ENCODE measurements at regions not wholly inside any gene's neighbourhood (a gene's known extent, or its start where the extent isn't known, plus 50 kb on each side); places are given as distances from the start of the nearest gene placed in this dataset.

- H3K27ac Mint-ChIP-seq, result no peak overlapping the region
- no peaks in the 10 kb centered on the region for H3K4me1 Mint-ChIP-seq (ENCODE audit: unreplicated experiment)
- H3K36me3 Mint-ChIP-seq, result peaks cover 4% of the 10 kb centered on the region
- TF ChIP-seq CTCF (conservative IDR thresholded peaks at IDR 0.05), result no peak
- no peak overlapping the region for H3K4me3 Mint-ChIP-seq
- DNase-seq (ENCODE audit: extremely low spot score, unreplicated experiment), result no peak
- H3K9me3 Mint-ChIP-seq, result no peaks in the 10 kb centered on the region
- H3K27me3 Mint-ChIP-seq, result no peaks in the 10 kb centered on the region
These were observed 63.2 kb upstream of the FOXN3 start for GRCh38 chr14:89480278-89480677.

GRCh38 chr14:89479802-89480201 is 62.8 kb upstream of the FOXN3 start:
- Mint-ChIP-seq H3K27ac (no peak overlapping the region), H3K36me3 (peaks cover 4% of the 10 kb centered on the region), H3K4me1 (ENCODE audit: unreplicated experiment) (no peaks in the 10 kb centered on the region), H3K4me3 (no peak overlapping the region), H3K9me3 (no peaks in the 10 kb centered on the region), H3K27me3 (no peaks in the 10 kb centered on the region)
- no peak for TF ChIP-seq CTCF (conservative IDR thresholded peaks at IDR 0.05)
- DNase-seq (ENCODE audit: extremely low spot score, unreplicated experiment), result no peak

DNA sequence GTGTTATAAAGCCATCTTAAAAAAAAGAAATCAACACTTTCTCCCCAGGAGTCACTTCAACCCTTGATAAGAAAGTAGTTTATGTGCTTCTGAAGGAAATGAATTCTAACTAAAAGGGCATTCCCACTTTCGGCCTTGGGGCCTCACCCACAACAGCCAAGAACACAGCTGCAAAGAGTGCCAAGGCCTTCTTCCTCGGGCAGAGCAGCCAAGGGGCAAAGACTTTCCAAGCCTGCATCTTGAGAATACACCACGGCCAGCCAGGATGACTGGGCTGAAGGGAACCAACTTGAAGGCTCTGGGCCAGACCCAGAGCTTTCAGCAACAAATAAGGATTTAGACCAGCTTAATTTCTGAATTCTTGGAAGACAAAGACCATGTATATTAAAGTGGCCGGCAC is 60.4 kb upstream of the FOXN3 start:
- no peak for DNase-seq (ENCODE audit: extremely low spot score, unreplicated experiment)
- Mint-ChIP-seq H3K36me3 (peaks cover 4% of the 10 kb centered on the region), H3K27ac (no peak overlapping the region), H3K4me3 (no peak overlapping the region), H3K4me1 (ENCODE audit: unreplicated experiment) (no peaks in the 10 kb centered on the region), H3K9me3 (peaks cover 4% of the 10 kb centered on the region), H3K27me3 (no peaks in the 10 kb centered on the region)
- no peak for TF ChIP-seq CTCF (conservative IDR thresholded peaks at IDR 0.05)

- Mint-ChIP-seq H3K4me3 (no peak overlapping the region), H3K9me3 (peaks cover 4% of the 10 kb centered on the region), H3K27me3 (no peaks in the 10 kb centered on the region), H3K27ac (no peak overlapping the region), H3K36me3 (peaks cover 4% of the 10 kb centered on the region), H3K4me1 (ENCODE audit: unreplicated experiment) (no peaks in the 10 kb centered on the region)
- no peak for DNase-seq (ENCODE audit: extremely low spot score, unreplicated experiment)
- no peak for TF ChIP-seq CTCF (conservative IDR thresholded peaks at IDR 0.05)
These were observed 59.4 kb upstream of the FOXN3 start for GRCh38 chr14:89476354-89476896.

- DNase-seq (ENCODE audit: extremely low spot score, unreplicated experiment), result no peak
- H3K27ac Mint-ChIP-seq, result no peak overlapping the region
- TF ChIP-seq CTCF (conservative IDR thresholded peaks at IDR 0.05), result no peak
- H3K27me3 Mint-ChIP-seq, result no peaks in the 10 kb centered on the region
- peaks cover 4% of the 10 kb centered on the region for H3K9me3 Mint-ChIP-seq
- peaks cover 4% of the 10 kb centered on the region for H3K36me3 Mint-ChIP-seq
- H3K4me3 Mint-ChIP-seq, result no peak overlapping the region
- H3K4me1 Mint-ChIP-seq (ENCODE audit: unreplicated experiment), result no peaks in the 10 kb centered on the region
These were observed 57.4 kb upstream of the FOXN3 start for GRCh38 chr14:89474464-89474863.

GRCh38 chr14:89473989-89474388 is 57.0 kb upstream of the FOXN3 start:
- H3K27me3 Mint-ChIP-seq, result no peaks in the 10 kb centered on the region
- no peak overlapping the region for H3K4me3 Mint-ChIP-seq

More at GRCh38 chr14:89473989-89474388, 57.0 kb upstream of the FOXN3 start:
- TF ChIP-seq CTCF (conservative IDR thresholded peaks at IDR 0.05), result no peak
- Mint-ChIP-seq H3K4me1 (ENCODE audit: unreplicated experiment) (no peaks in the 10 kb centered on the region), H3K9me3 (peaks cover 4% of the 10 kb centered on the region), H3K36me3 (peaks cover 4% of the 10 kb centered on the region), H3K27ac (no peak overlapping the region)
- DNase-seq (ENCODE audit: extremely low spot score, unreplicated experiment), result no peak
